ENCODE measurements at regions not wholly inside any gene's neighbourhood (a gene's known extent, or its start where the extent isn't known, plus 50 kb on each side); places are given as distances from the start of the nearest gene placed in this dataset.

DNA sequence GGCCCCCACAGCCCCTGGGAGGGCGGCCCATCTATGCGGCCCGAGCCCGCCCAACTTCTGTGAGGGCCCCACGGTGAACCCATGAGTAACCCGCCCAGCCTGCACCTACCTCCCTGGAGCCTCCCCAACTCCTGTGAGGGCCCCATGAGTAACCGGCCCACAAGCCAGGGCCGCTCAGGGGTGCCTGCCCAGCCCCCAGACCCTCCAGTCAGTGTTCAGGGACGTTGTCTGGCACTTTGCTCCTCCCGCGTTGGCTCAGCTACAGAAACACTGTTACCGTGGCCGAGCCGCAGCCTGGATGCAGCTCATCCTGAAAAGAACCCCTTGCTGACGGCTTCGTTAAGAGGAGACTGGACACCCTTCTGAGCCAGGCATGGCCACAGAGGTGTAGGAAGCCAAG is 179.6 kb downstream of the BRD1 start:
- DNase-seq (ENCODE audit: low spot score) (no peak), ATAC-seq (ENCODE audit: low FRiP score) (no peak)
- TF ChIP-seq, protein P1, sequence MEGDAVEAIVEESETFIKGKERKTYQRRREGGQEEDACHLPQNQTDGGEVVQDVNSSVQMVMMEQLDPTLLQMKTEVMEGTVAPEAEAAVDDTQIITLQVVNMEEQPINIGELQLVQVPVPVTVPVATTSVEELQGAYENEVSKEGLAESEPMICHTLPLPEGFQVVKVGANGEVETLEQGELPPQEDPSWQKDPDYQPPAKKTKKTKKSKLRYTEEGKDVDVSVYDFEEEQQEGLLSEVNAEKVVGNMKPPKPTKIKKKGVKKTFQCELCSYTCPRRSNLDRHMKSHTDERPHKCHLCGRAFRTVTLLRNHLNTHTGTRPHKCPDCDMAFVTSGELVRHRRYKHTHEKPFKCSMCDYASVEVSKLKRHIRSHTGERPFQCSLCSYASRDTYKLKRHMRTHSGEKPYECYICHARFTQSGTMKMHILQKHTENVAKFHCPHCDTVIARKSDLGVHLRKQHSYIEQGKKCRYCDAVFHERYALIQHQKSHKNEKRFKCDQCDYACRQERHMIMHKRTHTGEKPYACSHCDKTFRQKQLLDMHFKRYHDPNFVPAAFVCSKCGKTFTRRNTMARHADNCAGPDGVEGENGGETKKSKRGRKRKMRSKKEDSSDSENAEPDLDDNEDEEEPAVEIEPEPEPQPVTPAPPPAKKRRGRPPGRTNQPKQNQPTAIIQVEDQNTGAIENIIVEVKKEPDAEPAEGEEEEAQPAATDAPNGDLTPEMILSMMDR (IDR thresholded peaks at IDR 0.05) = no peak

DNA sequence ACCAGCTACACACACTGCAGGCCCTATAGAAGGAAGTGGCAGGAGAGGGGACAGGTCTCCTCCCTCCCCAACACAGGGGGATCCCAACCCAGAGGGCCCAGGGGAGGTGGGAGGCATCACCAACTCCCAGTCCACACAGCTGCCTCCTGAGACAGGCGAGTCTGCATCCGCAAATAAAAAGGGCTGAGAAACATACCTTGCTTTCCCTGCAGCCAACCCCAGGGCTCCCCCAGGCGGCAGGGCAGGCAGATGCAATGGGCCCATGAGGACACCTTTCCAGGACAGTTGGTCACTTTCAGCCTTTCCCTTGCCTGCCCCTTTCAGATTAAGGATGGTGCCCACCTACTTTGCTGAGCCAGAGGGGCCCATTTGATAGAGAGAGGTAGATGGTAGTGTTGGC is 180.0 kb downstream of the BRD1 start:
- ATAC-seq (ENCODE audit: low FRiP score) (no peak), DNase-seq (ENCODE audit: low spot score) (no peak)
- TF ChIP-seq, protein P1 (IDR thresholded peaks at IDR 0.05) = no peak

DNA sequence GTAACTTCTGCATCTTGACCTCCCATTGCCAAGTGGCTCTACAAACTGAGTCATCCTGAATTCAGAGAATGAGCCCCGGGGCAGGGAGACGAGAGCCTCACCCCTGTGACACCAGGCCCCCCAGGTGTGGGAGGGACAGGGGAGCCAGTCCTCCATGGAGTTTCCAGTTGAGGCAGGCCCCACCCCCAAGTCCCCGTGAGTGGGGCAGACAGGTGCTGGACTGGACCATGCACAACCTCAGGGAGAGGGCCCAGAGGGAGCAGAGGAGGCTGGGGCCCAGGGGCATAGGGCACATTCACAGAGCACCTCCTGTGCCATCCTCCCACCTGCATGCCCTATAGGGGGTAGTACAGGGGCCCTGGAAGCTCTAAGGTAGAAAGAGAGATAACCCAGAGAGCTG is 180.8 kb downstream of the BRD1 start:
- TF ChIP-seq, protein P1 (IDR thresholded peaks at IDR 0.05) = no peak
- DNase-seq (ENCODE audit: low spot score) = no peak
- no peak for ATAC-seq (ENCODE audit: low FRiP score)

DNA sequence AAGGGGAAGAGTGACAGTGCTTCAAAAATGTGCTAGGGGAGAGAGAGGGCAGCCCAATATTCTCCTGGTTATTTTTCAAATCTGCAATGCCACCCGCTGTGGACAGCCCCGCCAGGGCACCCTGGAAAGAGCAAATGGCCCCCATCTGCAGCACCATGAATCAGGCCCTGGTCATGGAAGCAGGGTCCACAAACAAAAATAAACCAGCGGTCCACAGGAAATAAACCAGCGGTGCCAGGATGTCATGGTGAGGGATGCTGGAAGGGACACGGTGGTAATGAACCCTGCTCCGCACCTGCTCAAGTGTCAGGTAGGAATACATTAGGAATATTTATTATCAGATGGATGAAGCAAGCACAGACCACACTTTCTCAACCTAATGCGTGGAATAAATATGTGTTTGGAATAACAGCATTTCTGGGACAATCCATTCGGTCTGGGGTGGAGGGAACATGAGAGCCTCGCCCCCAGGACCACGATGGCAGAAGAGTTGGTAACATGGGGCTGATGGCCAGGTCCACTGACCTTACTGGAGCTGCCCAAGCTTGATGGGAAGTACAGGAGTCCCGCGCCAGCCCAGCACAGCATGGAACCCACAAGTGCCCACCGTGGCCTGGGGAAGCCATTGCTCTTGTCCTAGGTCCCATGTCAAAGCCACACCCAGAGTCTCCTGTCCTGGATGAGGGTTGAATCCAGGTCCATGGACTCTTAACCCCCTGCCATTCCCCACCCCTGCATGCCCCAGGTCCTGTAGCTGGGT is 181.7 kb downstream of the BRD1 start:
- ATAC-seq (ENCODE audit: low FRiP score) (no peak), DNase-seq (ENCODE audit: low spot score) (no peak)
- TF ChIP-seq, protein P1 (IDR thresholded peaks at IDR 0.05) = no peak

DNA sequence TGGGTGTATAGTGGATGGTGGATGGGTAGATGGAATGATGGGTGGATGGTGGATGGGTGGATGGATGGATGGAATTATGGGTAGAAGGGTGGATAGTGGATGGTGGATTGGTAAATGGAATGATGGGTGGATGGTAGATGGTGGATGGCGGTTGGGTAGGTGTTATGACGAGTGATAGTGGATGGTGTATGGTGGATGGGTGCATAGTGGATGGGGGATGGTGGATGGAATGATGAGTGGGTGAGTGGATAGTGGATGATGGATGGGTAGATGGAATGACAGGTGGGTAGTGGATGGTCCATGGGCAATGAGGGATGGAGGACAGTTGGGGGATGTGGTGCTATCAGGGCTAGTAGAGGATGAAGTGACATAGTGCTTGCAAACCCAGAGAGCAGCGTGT is 182.4 kb downstream of the BRD1 start:
- TF ChIP-seq, protein P1 (IDR thresholded peaks at IDR 0.05) = no peak
- DNase-seq (ENCODE audit: low spot score) (no peak), ATAC-seq (ENCODE audit: low FRiP score) (no peak)

DNA sequence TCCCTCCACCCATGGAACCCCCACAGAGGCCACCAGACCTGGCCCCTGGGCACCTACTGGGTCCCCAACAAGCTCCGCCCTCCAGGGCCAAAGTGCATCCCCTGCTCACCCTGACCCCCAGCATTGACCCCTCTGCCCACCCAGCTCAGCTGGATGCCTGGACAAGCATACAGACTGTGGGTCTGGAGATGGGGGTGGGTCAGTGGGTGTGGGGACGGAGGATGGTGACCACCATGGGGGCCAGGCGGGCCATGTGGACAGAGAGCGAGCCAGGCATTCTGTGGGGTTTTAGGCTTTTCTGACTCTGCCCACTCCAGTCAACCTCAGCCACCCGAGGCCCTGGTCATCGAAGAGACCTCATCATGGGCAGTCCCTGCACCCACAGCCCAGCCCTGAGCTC is 183.7 kb downstream of the BRD1 start:
- TF ChIP-seq, protein P1 (IDR thresholded peaks at IDR 0.05) = no peak
- ATAC-seq (ENCODE audit: low FRiP score) (no peak), DNase-seq (ENCODE audit: low spot score) (no peak)

DNA sequence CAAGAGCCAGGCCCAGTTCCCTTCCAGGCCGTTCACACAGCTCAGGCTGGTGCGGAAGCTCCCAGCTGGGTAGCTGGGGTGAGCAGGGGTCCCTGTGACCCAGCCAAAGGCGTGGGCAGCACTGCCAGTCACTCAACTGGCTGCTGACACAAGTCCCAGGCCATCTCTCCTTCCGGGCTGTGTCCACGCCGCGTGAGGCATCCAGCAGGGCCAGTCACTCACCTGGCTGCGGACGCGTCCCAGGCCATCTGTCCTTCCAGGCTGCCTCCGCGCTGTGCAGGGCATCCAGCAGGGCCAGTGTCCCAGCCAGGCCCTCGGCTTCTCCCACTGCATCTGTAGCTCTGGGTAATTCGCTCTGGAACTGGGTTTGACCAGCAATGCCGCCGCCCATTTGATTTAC is 184.2 kb downstream of the BRD1 start:
- no peak for DNase-seq (ENCODE audit: low spot score)
- TF ChIP-seq, protein P1 (IDR thresholded peaks at IDR 0.05) = no peak
- no peak for ATAC-seq (ENCODE audit: low FRiP score)

All from omental fat pad (tissue), 3 donors.